IMR-90 (cell line): ENCODE measurements at regions not wholly inside any gene's neighbourhood (a gene's known extent, or its start where the extent isn't known, plus 50 kb on each side); places are given as distances from the start of the nearest gene placed in this dataset.
A peak's percentile ranks its signal among the peaks of the same experiment; 100 is the strongest.

Source experiments
- ATAC-seq: fragments of 200-7000 bp; cut with Tn5 transposase; 2 replicates; pipeline ENCODE4 v1.9.1; 2020; ENCODE audit warnings: low read depth, mild to moderate bottlenecking, moderate library complexity
- BruUV-seq: library from RNA; stranded (reverse); fragments of 400-500 nt; replicated peaks from 2 replicates; lab custom pipeline; 2021; lab: Mats Ljungman, UMichigan
- CTCF ChIA-PET: fragments of 300-600 bp; formaldehyde crosslinking; extraction: SDS; loops from one replicate; lab custom pipeline; 2021; ENCODE audit warnings: antibody characterized with exemption; lab: Yijun Ruan, JAX
- POLR2A ChIA-PET: fragments of 300-600 bp; sonication (Branson Sonifier 250); formaldehyde crosslinking; loops from one replicate; lab custom pipeline; 2022; ENCODE audit warnings: antibody characterized with exemption; ENCODE audit not compliant: unreplicated experiment; lab: Charles Lee
- DNase-seq: peaks from one replicate; pipeline ENCODE4 v3.0.0; 2013
- H2AFZ ChIP-seq: replicated peaks from 2 replicates; pipeline ENCODE3; 2013; ENCODE audit warnings: low read length, mild to moderate bottlenecking; ENCODE audit not compliant: poor library complexity
- H2AK5ac ChIP-seq: 2 replicates; pipeline ENCODE4 v1.6.1; 2013; ENCODE audit warnings: low read depth, low read length, inconsistent platforms
- H2AK9ac ChIP-seq: replicated peaks from 2 replicates; pipeline ENCODE3; 2013; ENCODE audit warnings: mild to moderate bottlenecking, low read depth, low read length, moderate library complexity; ENCODE audit not compliant: poor library complexity
- H2BK120ac ChIP-seq: 2 replicates; pipeline ENCODE4 v1.6.1; 2013; ENCODE audit warnings: low read depth, low read length, inconsistent platforms
- H2BK15ac ChIP-seq: 3 replicates; pipeline ENCODE4 v1.6.1; 2013; ENCODE audit warnings: low read depth, low read length, inconsistent platforms
- H2BK20ac ChIP-seq: 2 replicates; pipeline ENCODE4 v1.6.1; 2013; ENCODE audit warnings: low read depth, mild to moderate bottlenecking, inconsistent platforms, low read length, moderate library complexity
- H2BK5ac ChIP-seq: 2 replicates; pipeline ENCODE4 v1.6.1; 2013; ENCODE audit warnings: mild to moderate bottlenecking, low read depth, low read length, inconsistent platforms; ENCODE audit not compliant: poor library complexity, severe bottlenecking
- H3K14ac ChIP-seq: replicated peaks from 2 replicates; pipeline ENCODE4 v1.6.1; 2013; ENCODE audit warnings: low read depth, low read length, inconsistent platforms
- H3K18ac ChIP-seq: 2 replicates; pipeline ENCODE4 v1.6.1; 2013; ENCODE audit warnings: low read depth, low read length, control low read depth
- H3K23ac ChIP-seq: 2 replicates; pipeline ENCODE4 v1.6.1; 2013; ENCODE audit warnings: low read depth, low read length, inconsistent platforms
- H3K27ac ChIP-seq: 2 replicates; pipeline ENCODE4 v1.5.1; 2013; ENCODE audit warnings: mild to moderate bottlenecking, control low read depth, low read length; ENCODE audit not compliant: insufficient read depth
- H3K27me3 ChIP-seq: 2 replicates; pipeline ENCODE4 v1.6.1; 2013; ENCODE audit warnings: low read length; ENCODE audit not compliant: control insufficient read depth, insufficient read depth
- H3K36me3 ChIP-seq: 2 replicates; pipeline ENCODE4 v1.6.1; 2013; ENCODE audit warnings: low read length, mixed read lengths; ENCODE audit not compliant: control insufficient read depth, insufficient read depth
- H3K4ac ChIP-seq: 2 replicates; pipeline ENCODE4 v1.6.1; 2013; ENCODE audit warnings: low read depth, low read length, inconsistent platforms
- H3K4me1 ChIP-seq: 2 replicates; pipeline ENCODE4 v1.6.1; 2013; ENCODE audit warnings: low read length, mixed read lengths; ENCODE audit not compliant: control insufficient read depth, insufficient read depth
- H3K4me2 ChIP-seq: 2 replicates; pipeline ENCODE4 v1.6.1; 2013; ENCODE audit warnings: low read depth, mild to moderate bottlenecking, control low read depth, low read length, moderate library complexity
- H3K4me3 ChIP-seq: 2 replicates; pipeline ENCODE4 v1.5.1; 2013; ENCODE audit warnings: low read depth, mild to moderate bottlenecking, control low read depth, low read length, moderate library complexity; ENCODE audit not compliant: insufficient read depth
- H3K56ac ChIP-seq: 2 replicates; pipeline ENCODE4 v1.6.1; 2013; ENCODE audit warnings: low read length, inconsistent platforms; ENCODE audit not compliant: insufficient read depth; ENCODE audit errors: extremely low read depth
- H3K79me1 ChIP-seq, 2 experiments: 2 replicates each; pipeline ENCODE4 v1.6.1; 2013; ENCODE audit warnings: low read length in 2 of 2, inconsistent platforms in 1 of 2, low read depth in 1 of 2
- H3K9ac ChIP-seq: 2 replicates; pipeline ENCODE4 v1.6.1; 2013; ENCODE audit warnings: low read depth, low read length, control low read depth
- H3K9me1 ChIP-seq: 2 replicates; pipeline ENCODE4 v1.6.1; 2013; ENCODE audit warnings: low read length, inconsistent platforms; ENCODE audit not compliant: insufficient read depth
- H3K9me3 ChIP-seq: 2 replicates; pipeline ENCODE4 v1.6.1; 2013; ENCODE audit warnings: low read length; ENCODE audit not compliant: control insufficient read depth, insufficient read depth
- H4K20me1 ChIP-seq: 2 replicates; pipeline ENCODE4 v1.6.1; 2013; ENCODE audit warnings: low read length, inconsistent platforms; ENCODE audit not compliant: insufficient read depth
- H4K5ac ChIP-seq: 2 replicates; pipeline ENCODE4 v1.6.1; 2013; ENCODE audit warnings: mild to moderate bottlenecking, low read depth, low read length, control low read depth
- H4K8ac ChIP-seq, 2 experiments: 2 replicates each; pipeline ENCODE4 v1.6.1; 2013; ENCODE audit warnings: low read depth in 2 of 2, low read length in 2 of 2, control low read depth in 1 of 2, inconsistent platforms in 1 of 2
- H4K91ac ChIP-seq: 2 replicates; pipeline ENCODE4 v1.6.1; 2013; ENCODE audit warnings: low read depth, low read length, inconsistent platforms; ENCODE audit not compliant: insufficient read depth
- FOS ChIP-seq: fragments of 150-350 bp; IDR thresholded peaks from 2 replicates; pipeline ENCODE4 v1.6.1; 2016; ENCODE audit warnings: low read depth, low read length
- MXI1 ChIP-seq: IDR thresholded peaks from 2 replicates; pipeline ENCODE4 v1.6.1; 2012; ENCODE audit warnings: low read depth, mild to moderate bottlenecking, low read length, moderate library complexity, borderline replicate concordance
- RCOR1 ChIP-seq: IDR thresholded peaks from 2 replicates; pipeline ENCODE4 v1.6.1; 2012; ENCODE audit warnings: mild to moderate bottlenecking, low read length, improper control_type of control experiment; ENCODE audit not compliant: insufficient replicate concordance
- SMC3 ChIP-seq: fragments of 150-350 bp; IDR thresholded peaks from 2 replicates; pipeline ENCODE4 v1.6.1; 2016; ENCODE audit warnings: low read depth, mild to moderate bottlenecking, antibody characterized with exemption, low read length, moderate library complexity
- USF2 ChIP-seq: fragments of 150-350 bp; IDR thresholded peaks from 2 replicates; pipeline ENCODE4 v1.6.1; 2017; ENCODE audit warnings: mild to moderate bottlenecking, antibody characterized with exemption, low read length, low read depth
- WGBS, 2 experiments: methylation state at CpG; one replicate each; pipeline versions ENCODE4 v1.1.5 to v1.1.7; 2013; ENCODE audit warnings: missing lambda C conversion rate in 2 of 2; ENCODE audit not compliant: insufficient read length in 1 of 2; ENCODE audit errors: extremely low coverage in 2 of 2; 5-methylcytosine and 5-hydroxymethylcytosine counted together
- dilution Hi-C: fragments of 300-500 bp; cut with HindIII; formaldehyde crosslinking; loops from one replicate; pipeline ENCODE4 v1.14.3; 2018; ENCODE audit warnings: low sequenced_read_pairs; ENCODE audit not compliant: unreplicated experiment
- in situ Hi-C: fragments of 300-500 bp; cut with MboI; formaldehyde crosslinking; loops from 3 replicates; pipeline ENCODE4 v1.14.3; 2019; ENCODE audit warnings: low sequenced_read_pairs, inconsistent platforms, mixed read lengths
- intact Hi-C: fragments of 100-400 bp; cut with micrococcal nuclease; formaldehyde crosslinking; loops from 2 replicates; pipeline ENCODE4 v1.10.0; 2022

GRCh38 chr2:217538719-217539118 is 464.1 kb downstream of the TNS1 start:
- H3K9me3 ChIP-seq, result no peaks in the 10 kb centered on the region
- H3K9ac ChIP-seq, result no peak overlapping the region
- H4K20me1 ChIP-seq, result no peaks in the 10 kb centered on the region
- H3K23ac ChIP-seq, result no peak overlapping the region
- no peak overlapping the region for H2AFZ ChIP-seq
- H3K18ac ChIP-seq, result no peak overlapping the region
- no peak overlapping the region for H2BK5ac ChIP-seq
- no peak overlapping the region for H3K14ac ChIP-seq
- H2BK120ac ChIP-seq, result no peak overlapping the region
- no peak overlapping the region for H3K56ac ChIP-seq
- POLR2A ChIA-PET, result interaction anchor here (0.5 kb wide), 1 partner anchor 1042 kb away, joined by 3 read pairs; no protein-coding TSS in a partner anchor
- TF ChIP-seq RCOR1 (no peak), SMC3 (no peak), FOS (no peak), MXI1 (no peak), USF2 (no peak)
- H3K4me2 ChIP-seq, result no peak overlapping the region
- no peaks in the 10 kb centered on the region; the same call in 1 of the 2 replicates for H3K4me1 ChIP-seq
- no peak overlapping the region for H2AK9ac ChIP-seq
- peaks cover 7% of the 10 kb centered on the region for H3K27me3 ChIP-seq
- H3K79me1 ChIP-seq, result no peaks in the 10 kb centered on the region
- no TSS peak for BruUV-seq
- H3K36me3 ChIP-seq, result no peaks in the 10 kb centered on the region
- no peak overlapping the region for H4K8ac ChIP-seq
- in situ Hi-C loops, result no loop called here
- H2BK20ac ChIP-seq, result no peak overlapping the region
- DNase-seq, result no peak
- H3K9me1 ChIP-seq, result no peaks in the 10 kb centered on the region
- no peak overlapping the region for H3K4ac ChIP-seq
- CTCF ChIA-PET, result interaction anchor here (0.6 to 0.7 kb wide), 2 partner anchors 515 to 949 kb away, joined by 3 read pairs; no protein-coding TSS in a partner anchor
- 0 out of 2 replicates have a peak, but pooled peaks have one; percentile 21 for ATAC-seq
- H2BK15ac ChIP-seq, result no peak overlapping the region
- no peak overlapping the region for H4K5ac ChIP-seq
- intact Hi-C loops, result no loop called here
- H4K91ac ChIP-seq, result no peak overlapping the region
- H3K27ac ChIP-seq, result no peak overlapping the region
- no peak overlapping the region for H2AK5ac ChIP-seq
- WGBS, 2 experiments, result no CpG with 5 or more reads among the region's 2 CpGs
- H3K4me3 ChIP-seq, result no peak overlapping the region
- dilution Hi-C loops, result no loop called here
